Gastroesophageal sphincter (tissue), 4 donors: ENCODE measurements at regions not wholly inside any gene's neighbourhood (a gene's known extent, or its start where the extent isn't known, plus 50 kb on each side); places are given as distances from the start of the nearest gene placed in this dataset.
A peak's percentile ranks its signal among the peaks of the same experiment; 100 is the strongest.

Experiments
- ATAC-seq: fragments of 150-250 bp; one replicate; pipeline ENCODE4 v1.9.1; 2016; ENCODE audit warnings: mild to moderate bottlenecking, moderate library complexity
- H3K27ac ChIP-seq, 4 donors: fragments of 200-600 bp; sonication (generic) in 3 of 4; 1 replicate in 3 of 4; 2 replicates in 1 of 4; pipeline ENCODE4 v1.5.1; 2016 to 2019
- H3K27me3 ChIP-seq: fragments of 200-600 bp; sonication (generic); one replicate; pipeline ENCODE4 v1.5.1; 2019
- H3K36me3 ChIP-seq, 2 donors: fragments of 200-600 bp; sonication (generic); one replicate each; pipeline ENCODE4 v1.5.1; 2019; ENCODE audit warnings: control low read depth in 1 of 2
- H3K4me1 ChIP-seq, 3 donors: fragments of 200-600 bp; sonication (generic); 1 replicate in 2 of 3; 2 replicates in 1 of 3; pipeline ENCODE4 v1.5.1; 2016 to 2019; ENCODE audit warnings: control low read depth in 2 of 3
- H3K4me3 ChIP-seq, 2 donors: fragments of 200-600 bp; sonication (generic); one replicate each; pipeline ENCODE4 v1.5.1; 2019; ENCODE audit warnings: mild to moderate bottlenecking in 1 of 2, moderate library complexity in 1 of 2
- H3K9me3 ChIP-seq, 3 donors: fragments of 200-600 bp; sonication (generic); one replicate each; pipeline ENCODE4 v1.5.1; 2017 to 2019; ENCODE audit warnings: control low read depth in 2 of 3
- EP300 ChIP-seq: sonication (generic); formaldehyde crosslinking; IDR thresholded peaks from one replicate; pipeline ENCODE4 v1.6.1; 2017; ENCODE audit warnings: antibody characterized with exemption, mild to moderate bottlenecking
- POLR2A ChIP-seq, 2 donors: fragments of 450-650 bp; IDR thresholded peaks; one replicate each; pipeline ENCODE4 v1.6.1; 2017; ENCODE audit warnings: antibody characterized with exemption in 2 of 2, mild to moderate bottlenecking in 2 of 2, moderate library complexity in 1 of 2
- POLR2AphosphoS5 ChIP-seq: sonication (generic); formaldehyde crosslinking; IDR thresholded peaks from one replicate; pipeline ENCODE4 v1.6.1; 2017; ENCODE audit warnings: antibody characterized with exemption
- WGBS, 2 donors: methylation state at CpG; one replicate each; pipeline ENCODE4 v1.1.5; 2018; ENCODE audit warnings: low coverage in 1 of 2; 5-methylcytosine and 5-hydroxymethylcytosine counted together
- TF ChIP-seq, protein P1 (sequence below), 4 experiments: fragments of 200-600 bp in 2 of 4; fragments of 450-650 bp in 2 of 4; sonication (generic) in 1 of 4; IDR thresholded peaks; one replicate each; pipeline ENCODE4 v1.5.1; 2017 to 2019; ENCODE audit warnings: antibody characterized with exemption in 4 of 4, mild to moderate bottlenecking in 2 of 4, moderate library complexity in 2 of 4

DNA sequence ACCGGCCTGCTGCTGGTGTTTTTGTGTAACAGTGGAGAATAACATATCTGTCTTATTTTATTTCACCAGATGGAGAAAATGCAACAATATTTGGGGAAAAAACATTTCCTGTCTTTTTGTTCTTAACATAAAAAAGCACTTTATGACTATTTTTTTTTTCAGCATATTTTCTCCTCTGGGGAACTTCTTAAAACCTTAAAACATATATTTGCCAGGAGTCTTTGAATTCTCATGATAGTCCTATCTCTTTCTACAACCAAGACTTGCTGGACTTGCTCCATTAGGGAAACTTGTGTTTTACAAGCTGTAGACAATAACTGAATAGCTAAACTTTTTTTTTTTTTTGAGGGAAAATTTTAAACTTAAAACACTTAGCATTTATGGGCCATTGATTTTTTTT lies 98.6 kb upstream of the PRDM1 start:
- TF ChIP-seq, protein P1, sequence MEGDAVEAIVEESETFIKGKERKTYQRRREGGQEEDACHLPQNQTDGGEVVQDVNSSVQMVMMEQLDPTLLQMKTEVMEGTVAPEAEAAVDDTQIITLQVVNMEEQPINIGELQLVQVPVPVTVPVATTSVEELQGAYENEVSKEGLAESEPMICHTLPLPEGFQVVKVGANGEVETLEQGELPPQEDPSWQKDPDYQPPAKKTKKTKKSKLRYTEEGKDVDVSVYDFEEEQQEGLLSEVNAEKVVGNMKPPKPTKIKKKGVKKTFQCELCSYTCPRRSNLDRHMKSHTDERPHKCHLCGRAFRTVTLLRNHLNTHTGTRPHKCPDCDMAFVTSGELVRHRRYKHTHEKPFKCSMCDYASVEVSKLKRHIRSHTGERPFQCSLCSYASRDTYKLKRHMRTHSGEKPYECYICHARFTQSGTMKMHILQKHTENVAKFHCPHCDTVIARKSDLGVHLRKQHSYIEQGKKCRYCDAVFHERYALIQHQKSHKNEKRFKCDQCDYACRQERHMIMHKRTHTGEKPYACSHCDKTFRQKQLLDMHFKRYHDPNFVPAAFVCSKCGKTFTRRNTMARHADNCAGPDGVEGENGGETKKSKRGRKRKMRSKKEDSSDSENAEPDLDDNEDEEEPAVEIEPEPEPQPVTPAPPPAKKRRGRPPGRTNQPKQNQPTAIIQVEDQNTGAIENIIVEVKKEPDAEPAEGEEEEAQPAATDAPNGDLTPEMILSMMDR (IDR thresholded peaks at IDR 0.05) = no peak
- TF ChIP-seq POLR2A (IDR thresholded peaks at IDR 0.05) = no peak
- TF ChIP-seq POLR2AphosphoS5 = no peak
- no peak for TF ChIP-seq EP300
- WGBS, 2 donors = 70 to 83% methylated on average over 1 of the region's 1 CpG
- H3K27me3 ChIP-seq = peaks cover 98% of the 10 kb centered on the region

DNA sequence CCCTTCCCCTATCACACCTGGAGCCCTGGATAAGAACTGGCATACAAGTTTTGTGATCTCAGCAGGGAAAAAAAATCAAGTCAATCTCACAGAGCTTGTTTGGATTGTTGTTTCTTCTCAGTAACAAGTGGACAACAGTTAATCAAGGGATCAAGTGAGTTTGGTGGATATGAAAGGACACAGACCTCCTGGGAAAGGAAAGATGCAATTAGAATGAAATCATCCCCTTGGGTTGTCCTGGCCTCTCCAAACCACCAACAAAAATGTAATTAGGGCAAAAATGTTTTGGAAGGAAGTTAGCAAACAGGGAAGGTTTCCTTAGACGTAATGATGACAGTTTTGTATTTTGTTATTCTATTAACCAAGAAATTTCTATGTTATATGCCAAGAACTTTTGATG lies 99.1 kb upstream of the PRDM1 start:
- TF ChIP-seq, protein P1 (IDR thresholded peaks at IDR 0.05) = no peak
- no peak for TF ChIP-seq POLR2A (IDR thresholded peaks at IDR 0.05)
- TF ChIP-seq EP300 = no peak
- TF ChIP-seq POLR2AphosphoS5 = no peak
- Histone ChIP-seq H3K27ac (no peak overlapping the region), H3K27me3 (peaks cover 98% of the 10 kb centered on the region), H3K4me3 (no peak overlapping the region), H3K9me3 (no peaks in the 10 kb centered on the region), H3K4me1 (peaks cover 0 to 20% (median 5%) of the 10 kb centered on the region in 3 donors), H3K36me3 (no peaks in the 10 kb centered on the region)
- ATAC-seq = no peak
- WGBS, 2 donors = 57 to 73% methylated on average over 1 of the region's 1 CpG

More for the DNA sequence above, 98.6 kb upstream of the PRDM1 start:
- ATAC-seq = no peak
- Histone ChIP-seq H3K9me3 (no peaks in the 10 kb centered on the region), H3K4me1 (peaks cover 0 to 24% (median 5%) of the 10 kb centered on the region in 3 donors), H3K4me3 (no peak overlapping the region), H3K36me3 (no peaks in the 10 kb centered on the region), H3K27ac (no peak overlapping the region)

DNA sequence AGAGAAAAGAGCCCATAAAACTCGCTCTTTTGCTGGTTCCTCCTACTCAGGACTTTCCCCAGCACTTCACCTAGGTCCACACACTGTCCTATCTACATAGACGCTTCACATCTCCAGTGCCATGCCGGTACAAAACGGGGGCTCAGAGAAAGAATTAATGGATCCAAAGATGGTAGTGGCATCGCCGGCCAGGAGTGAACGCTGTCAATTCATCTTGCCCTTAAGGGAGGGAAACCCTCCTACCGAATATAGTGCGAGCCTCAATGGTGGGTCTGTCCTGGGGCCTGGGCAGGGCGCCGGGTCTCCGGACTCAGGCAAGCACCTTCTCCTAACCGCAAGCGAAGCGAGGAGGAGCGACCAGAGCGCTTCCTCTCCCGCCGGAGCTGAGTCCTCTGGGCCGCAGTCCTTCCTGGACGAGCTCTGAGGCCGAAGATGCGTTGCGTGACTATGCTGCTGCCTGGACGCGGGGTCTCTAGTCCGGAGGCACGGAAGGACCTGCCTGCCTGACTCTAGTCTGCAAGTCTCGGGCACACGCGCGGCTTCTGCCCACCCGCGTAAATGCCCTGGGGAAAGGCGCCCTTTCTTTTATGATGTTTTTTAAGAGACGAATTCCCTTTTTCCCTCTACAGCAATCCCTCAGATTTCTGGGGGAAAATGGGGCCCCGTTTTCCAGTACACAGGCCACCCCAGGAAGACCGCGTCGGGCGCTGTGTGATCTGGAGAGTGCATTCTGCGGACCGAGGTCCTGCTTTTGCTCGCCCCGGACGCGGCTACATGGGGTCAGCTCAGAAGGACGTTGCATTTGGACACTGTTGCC lies 100.1 kb upstream of the PRDM1 start:
- Histone ChIP-seq H3K36me3 (no peaks in the 10 kb centered on the region), H3K27me3 (peaks cover 98% of the 10 kb centered on the region), H3K9me3 (no peaks in the 10 kb centered on the region), H3K4me1 (peaks cover 0 to 25% (median 5%) of the 10 kb centered on the region in 3 donors), H3K27ac (no peak overlapping the region), H3K4me3 (peak overlapping the region in 1 of 2 donors; percentile 22)
- no peak for ATAC-seq
- TF ChIP-seq POLR2A (IDR thresholded peaks at IDR 0.05) (no peak), EP300 (no peak)
- 12 to 23% methylated on average over 15 to 21 of the region's 48 CpGs for WGBS, 2 donors

DNA sequence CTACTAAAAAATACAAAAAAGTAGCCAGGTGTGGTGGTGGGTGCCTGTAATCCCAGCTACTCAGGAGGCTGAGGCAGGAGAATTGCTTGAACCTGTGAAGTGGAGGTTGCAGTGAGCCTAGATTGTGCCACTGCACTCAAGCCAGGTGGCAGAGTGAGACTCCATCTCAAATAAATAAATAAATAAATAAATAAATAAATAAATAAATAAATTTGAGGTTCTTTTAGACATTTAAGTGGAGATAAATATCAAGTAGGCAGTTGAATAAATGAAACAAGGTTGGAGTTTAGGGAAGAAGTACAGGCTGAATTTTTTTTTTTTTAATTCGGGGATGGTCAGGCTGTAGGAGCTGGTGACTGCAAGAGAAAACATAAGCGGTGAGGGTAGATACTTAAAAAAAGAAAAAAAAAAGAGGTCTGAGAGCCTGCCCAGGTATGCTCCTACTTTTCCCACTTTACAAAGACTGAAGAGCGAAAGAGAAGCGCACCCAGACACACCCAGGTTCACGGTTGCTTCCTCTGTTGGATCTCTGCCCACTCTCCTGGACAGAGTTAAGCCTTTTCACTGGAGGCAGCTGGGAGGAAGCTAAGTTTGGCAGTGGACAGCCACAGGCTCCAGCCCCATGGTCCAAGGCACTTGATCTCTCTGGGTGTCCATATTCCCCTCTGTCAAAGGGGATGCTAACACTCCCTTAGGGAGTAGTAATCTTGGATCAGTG lies 100.9 kb upstream of the PRDM1 start:
- H3K27me3 ChIP-seq = peaks cover 98% of the 10 kb centered on the region
- ATAC-seq = no peak
- TF ChIP-seq POLR2AphosphoS5 (no peak), POLR2A (IDR thresholded peaks at IDR 0.05) (no peak), EP300 (no peak)
- TF ChIP-seq, protein P1 (IDR thresholded peaks at IDR 0.05) = no peak
- H3K4me1 ChIP-seq = peaks cover 0 to 26% (median 5%) of the 10 kb centered on the region in 3 donors
- no peaks in the 10 kb centered on the region for H3K36me3 ChIP-seq
- no peak overlapping the region for H3K4me3 ChIP-seq
- no peaks in the 10 kb centered on the region for H3K9me3 ChIP-seq
- 43 to 46% methylated on average over 3 to 5 of the region's 5 CpGs for WGBS, 2 donors
- H3K27ac ChIP-seq = no peak overlapping the region

DNA sequence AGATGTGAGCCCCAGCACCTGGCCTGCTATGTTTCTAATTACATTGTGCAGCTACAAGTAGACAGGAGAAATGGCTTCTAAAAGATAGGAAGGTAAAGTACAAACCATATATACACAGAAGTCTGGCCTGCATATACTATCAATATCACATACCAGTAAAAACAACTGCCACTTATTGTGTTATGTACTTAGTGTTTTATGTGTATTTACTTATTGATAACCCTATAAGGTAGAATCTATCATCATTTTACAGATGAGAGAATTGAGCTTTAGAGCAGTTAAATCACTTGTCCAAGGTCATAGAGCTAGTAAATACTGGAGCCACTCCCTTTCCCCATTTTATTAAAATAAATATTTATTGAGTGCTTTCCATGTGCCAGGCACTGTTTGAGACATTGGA lies 102.4 kb upstream of the PRDM1 start:
- ATAC-seq = no peak
- Histone ChIP-seq H3K27me3 (peaks cover 89% of the 10 kb centered on the region), H3K4me3 (no peak overlapping the region), H3K36me3 (no peaks in the 10 kb centered on the region), H3K27ac (no peak overlapping the region), H3K4me1 (peaks cover 0 to 26% (median 5%) of the 10 kb centered on the region in 3 donors), H3K9me3 (no peaks in the 10 kb centered on the region)
- TF ChIP-seq POLR2A (IDR thresholded peaks at IDR 0.05) (no peak), EP300 (no peak), POLR2AphosphoS5 (no peak)
- TF ChIP-seq, protein P1 (IDR thresholded peaks at IDR 0.05) = no peak
